ENCODE measurements at regions not wholly inside any gene's neighbourhood (a gene's known extent, or its start where the extent isn't known, plus 50 kb on each side); places are given as distances from the start of the nearest gene placed in this dataset.

DNA sequence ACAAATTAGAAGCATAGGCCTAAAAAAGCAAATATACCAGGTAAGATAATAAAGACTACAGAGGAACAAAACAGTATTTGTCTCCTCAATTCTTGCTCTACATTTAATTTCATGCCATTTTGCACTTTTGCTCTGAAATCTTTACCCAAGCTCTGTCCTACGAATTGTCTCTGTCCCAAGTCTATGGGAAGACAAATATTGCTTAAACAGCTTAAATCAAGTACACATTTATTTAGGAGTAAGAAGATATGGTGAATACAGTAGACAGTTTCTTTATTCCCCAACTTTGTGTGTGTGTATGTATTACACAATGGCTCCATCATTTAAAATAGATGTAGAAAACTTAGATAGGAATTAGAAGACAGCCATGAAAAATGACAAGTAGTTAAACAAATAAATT lies 163.5 kb upstream of the POU5F2 start:
- TF ChIP-seq POLR2A (IDR thresholded peaks at IDR 0.05) = no peak
- TF ChIP-seq, protein P1, sequence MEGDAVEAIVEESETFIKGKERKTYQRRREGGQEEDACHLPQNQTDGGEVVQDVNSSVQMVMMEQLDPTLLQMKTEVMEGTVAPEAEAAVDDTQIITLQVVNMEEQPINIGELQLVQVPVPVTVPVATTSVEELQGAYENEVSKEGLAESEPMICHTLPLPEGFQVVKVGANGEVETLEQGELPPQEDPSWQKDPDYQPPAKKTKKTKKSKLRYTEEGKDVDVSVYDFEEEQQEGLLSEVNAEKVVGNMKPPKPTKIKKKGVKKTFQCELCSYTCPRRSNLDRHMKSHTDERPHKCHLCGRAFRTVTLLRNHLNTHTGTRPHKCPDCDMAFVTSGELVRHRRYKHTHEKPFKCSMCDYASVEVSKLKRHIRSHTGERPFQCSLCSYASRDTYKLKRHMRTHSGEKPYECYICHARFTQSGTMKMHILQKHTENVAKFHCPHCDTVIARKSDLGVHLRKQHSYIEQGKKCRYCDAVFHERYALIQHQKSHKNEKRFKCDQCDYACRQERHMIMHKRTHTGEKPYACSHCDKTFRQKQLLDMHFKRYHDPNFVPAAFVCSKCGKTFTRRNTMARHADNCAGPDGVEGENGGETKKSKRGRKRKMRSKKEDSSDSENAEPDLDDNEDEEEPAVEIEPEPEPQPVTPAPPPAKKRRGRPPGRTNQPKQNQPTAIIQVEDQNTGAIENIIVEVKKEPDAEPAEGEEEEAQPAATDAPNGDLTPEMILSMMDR (IDR thresholded peaks at IDR 0.05) = no peak
